WTC11 (cell line): ENCODE measurements at regions not wholly inside any gene's neighbourhood (a gene's known extent, or its start where the extent isn't known, plus 50 kb on each side); places are given as distances from the start of the nearest gene placed in this dataset.

Experiments used
- ELF4 ChIP-seq: sonication (generic); formaldehyde crosslinking; IDR thresholded peaks from 2 replicates; pipeline ENCODE4 v1.8.1; 2022; ENCODE audit warnings: low read depth, mild to moderate bottlenecking, moderate library complexity, missing genetic modification reagents
- RORB ChIP-seq: fragments of 250-450 bp; sonication (Bioruptor Pico); IDR thresholded peaks from 2 replicates; pipeline ENCODE4 v1.9.0; 2021; ENCODE audit warnings: mild to moderate bottlenecking
- TEAD1 ChIP-seq: sonication (generic); formaldehyde crosslinking; IDR thresholded peaks from 2 replicates; pipeline ENCODE4 v1.8.0; 2022; ENCODE audit warnings: mild to moderate bottlenecking, missing genetic modification reagents
- TF ChIP-seq, protein P1 (sequence below): sonication (generic); formaldehyde crosslinking; IDR thresholded peaks from 2 replicates; pipeline ENCODE4 v1.8.1; 2023; ENCODE audit warnings: mild to moderate bottlenecking, missing genetic modification reagents, moderate library complexity
- TF ChIP-seq, protein P2 (sequence below): fragments of 200-600 bp; IDR thresholded peaks from 2 replicates; pipeline ENCODE4 v1.8.0; 2022; ENCODE audit warnings: antibody characterized with exemption
- TF ChIP-seq, protein P3 (sequence below): sonication (generic); formaldehyde crosslinking; IDR thresholded peaks from 2 replicates; pipeline ENCODE4 v1.8.0; 2022; ENCODE audit warnings: mild to moderate bottlenecking, missing genetic modification reagents

DNA sequence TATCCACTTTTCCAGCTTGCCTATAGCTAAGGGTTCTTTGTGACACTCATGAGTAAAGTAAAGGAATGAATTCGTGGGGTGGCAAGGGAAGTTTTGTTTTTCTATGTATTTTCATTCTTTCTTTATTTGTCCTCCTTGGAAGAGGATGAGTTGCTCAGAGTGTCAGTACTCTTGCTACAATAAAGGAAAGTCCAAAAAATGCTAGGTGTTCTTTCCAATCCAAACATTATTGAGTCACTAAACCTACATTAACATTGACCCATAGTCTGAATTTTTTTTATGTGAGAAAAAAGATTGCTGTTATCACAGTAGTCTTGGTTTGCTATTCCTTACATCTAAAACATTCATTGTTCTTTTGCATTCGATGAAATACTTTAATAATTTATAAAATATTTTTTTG, 959.9 kb upstream of the ADGRL4 start:
- TF ChIP-seq, protein P1, sequence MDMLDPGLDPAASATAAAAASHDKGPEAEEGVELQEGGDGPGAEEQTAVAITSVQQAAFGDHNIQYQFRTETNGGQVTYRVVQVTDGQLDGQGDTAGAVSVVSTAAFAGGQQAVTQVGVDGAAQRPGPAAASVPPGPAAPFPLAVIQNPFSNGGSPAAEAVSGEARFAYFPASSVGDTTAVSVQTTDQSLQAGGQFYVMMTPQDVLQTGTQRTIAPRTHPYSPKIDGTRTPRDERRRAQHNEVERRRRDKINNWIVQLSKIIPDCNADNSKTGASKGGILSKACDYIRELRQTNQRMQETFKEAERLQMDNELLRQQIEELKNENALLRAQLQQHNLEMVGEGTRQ (CRISPR knock-in tag), result no peak
- TF ChIP-seq, protein P2, sequence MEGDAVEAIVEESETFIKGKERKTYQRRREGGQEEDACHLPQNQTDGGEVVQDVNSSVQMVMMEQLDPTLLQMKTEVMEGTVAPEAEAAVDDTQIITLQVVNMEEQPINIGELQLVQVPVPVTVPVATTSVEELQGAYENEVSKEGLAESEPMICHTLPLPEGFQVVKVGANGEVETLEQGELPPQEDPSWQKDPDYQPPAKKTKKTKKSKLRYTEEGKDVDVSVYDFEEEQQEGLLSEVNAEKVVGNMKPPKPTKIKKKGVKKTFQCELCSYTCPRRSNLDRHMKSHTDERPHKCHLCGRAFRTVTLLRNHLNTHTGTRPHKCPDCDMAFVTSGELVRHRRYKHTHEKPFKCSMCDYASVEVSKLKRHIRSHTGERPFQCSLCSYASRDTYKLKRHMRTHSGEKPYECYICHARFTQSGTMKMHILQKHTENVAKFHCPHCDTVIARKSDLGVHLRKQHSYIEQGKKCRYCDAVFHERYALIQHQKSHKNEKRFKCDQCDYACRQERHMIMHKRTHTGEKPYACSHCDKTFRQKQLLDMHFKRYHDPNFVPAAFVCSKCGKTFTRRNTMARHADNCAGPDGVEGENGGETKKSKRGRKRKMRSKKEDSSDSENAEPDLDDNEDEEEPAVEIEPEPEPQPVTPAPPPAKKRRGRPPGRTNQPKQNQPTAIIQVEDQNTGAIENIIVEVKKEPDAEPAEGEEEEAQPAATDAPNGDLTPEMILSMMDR, result no peak
- no peak for TF ChIP-seq ELF4 (CRISPR knock-in tag)
- TF ChIP-seq RORB (CRISPR knock-in tag), result no peak
- no peak for TF ChIP-seq TEAD1
- TF ChIP-seq, protein P3, sequence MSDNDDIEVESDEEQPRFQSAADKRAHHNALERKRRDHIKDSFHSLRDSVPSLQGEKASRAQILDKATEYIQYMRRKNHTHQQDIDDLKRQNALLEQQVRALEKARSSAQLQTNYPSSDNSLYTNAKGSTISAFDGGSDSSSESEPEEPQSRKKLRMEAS (CRISPR knock-in tag), result no peak
